ENCODE measurements at regions not wholly inside any gene's neighbourhood (a gene's known extent, or its start where the extent isn't known, plus 50 kb on each side); places are given as distances from the start of the nearest gene placed in this dataset.

DNA sequence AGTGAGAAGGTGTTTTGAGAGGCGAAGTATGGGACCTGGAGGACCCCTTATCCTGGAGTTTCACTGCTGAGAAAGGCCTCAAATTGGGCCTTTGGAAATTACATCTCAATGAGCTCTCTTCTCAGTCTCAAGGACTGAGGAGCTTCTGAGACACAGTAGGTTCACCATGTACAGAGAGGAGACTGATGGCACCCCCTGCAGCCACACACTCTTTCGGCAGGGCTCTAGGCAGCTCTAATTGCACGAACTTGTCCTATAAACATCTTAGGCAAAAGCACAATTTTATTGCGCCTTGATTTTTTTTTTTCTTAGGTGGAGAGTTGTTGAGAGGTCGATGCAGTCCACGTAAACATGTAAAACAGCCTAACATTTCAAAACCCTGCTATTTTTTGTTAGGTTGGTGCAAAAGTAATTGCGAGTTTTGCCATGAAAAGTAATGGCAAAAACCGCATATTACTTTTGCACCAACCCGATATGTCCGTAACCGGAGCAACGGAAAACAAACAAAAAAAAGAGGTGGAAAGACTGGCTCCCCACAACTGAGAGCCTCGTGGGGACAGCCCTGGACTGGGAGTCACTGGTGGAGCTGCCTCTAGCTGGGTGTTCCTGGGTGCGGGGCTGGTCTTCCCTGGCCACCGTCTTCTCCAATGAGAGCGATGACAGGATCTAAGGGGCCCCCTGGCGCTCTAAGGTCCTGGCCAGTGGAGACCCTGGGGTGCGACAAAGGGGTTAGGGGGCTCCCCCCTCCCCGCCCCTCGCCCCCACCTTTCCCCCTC is 84.0 kb upstream of the EYA2 start:
- TF ChIP-seq, protein P1, sequence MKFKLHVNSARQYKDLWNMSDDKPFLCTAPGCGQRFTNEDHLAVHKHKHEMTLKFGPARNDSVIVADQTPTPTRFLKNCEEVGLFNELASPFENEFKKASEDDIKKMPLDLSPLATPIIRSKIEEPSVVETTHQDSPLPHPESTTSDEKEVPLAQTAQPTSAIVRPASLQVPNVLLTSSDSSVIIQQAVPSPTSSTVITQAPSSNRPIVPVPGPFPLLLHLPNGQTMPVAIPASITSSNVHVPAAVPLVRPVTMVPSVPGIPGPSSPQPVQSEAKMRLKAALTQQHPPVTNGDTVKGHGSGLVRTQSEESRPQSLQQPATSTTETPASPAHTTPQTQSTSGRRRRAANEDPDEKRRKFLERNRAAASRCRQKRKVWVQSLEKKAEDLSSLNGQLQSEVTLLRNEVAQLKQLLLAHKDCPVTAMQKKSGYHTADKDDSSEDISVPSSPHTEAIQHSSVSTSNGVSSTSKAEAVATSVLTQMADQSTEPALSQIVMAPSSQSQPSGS (CRISPR knock-in tag; IDR thresholded peaks at IDR 0.05; ENCODE audit: borderline replicate concordance, low read depth): no peak
- TF ChIP-seq GABPB1 (CRISPR knock-in tag; IDR thresholded peaks at IDR 0.05): no peak
- TF ChIP-seq TCF7 (CRISPR knock-in tag; IDR thresholded peaks at IDR 0.05; ENCODE audit: low read depth): no peak
- TF ChIP-seq, protein P2, sequence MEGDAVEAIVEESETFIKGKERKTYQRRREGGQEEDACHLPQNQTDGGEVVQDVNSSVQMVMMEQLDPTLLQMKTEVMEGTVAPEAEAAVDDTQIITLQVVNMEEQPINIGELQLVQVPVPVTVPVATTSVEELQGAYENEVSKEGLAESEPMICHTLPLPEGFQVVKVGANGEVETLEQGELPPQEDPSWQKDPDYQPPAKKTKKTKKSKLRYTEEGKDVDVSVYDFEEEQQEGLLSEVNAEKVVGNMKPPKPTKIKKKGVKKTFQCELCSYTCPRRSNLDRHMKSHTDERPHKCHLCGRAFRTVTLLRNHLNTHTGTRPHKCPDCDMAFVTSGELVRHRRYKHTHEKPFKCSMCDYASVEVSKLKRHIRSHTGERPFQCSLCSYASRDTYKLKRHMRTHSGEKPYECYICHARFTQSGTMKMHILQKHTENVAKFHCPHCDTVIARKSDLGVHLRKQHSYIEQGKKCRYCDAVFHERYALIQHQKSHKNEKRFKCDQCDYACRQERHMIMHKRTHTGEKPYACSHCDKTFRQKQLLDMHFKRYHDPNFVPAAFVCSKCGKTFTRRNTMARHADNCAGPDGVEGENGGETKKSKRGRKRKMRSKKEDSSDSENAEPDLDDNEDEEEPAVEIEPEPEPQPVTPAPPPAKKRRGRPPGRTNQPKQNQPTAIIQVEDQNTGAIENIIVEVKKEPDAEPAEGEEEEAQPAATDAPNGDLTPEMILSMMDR (IDR thresholded peaks at IDR 0.05): no peak
